WERI-Rb-1 (cell line): ENCODE measurements at regions not wholly inside any gene's neighbourhood (a gene's known extent, or its start where the extent isn't known, plus 50 kb on each side); places are given as distances from the start of the nearest gene placed in this dataset.
"Not testable (repeated sequence)": the region's sequence is repeated elsewhere in the genome, so short reads cannot be mapped to it uniquely, and the experiment has no call there.

ENCODE experiments used
- DNase-seq: peaks from one replicate; pipeline ENCODE4 v3.0.0-alpha.2; 2020
- H3K27ac ChIP-seq: fragments of 250-450 bp; sonication (Bioruptor Pico); 2 replicates; pipeline ENCODE4 v1.5.1; 2020; ENCODE audit warnings: mild to moderate bottlenecking, moderate library complexity
- H3K27me3 ChIP-seq: fragments of 250-450 bp; sonication (Bioruptor Pico); 2 replicates; pipeline ENCODE4 v1.5.1; 2021; ENCODE audit warnings: mild to moderate bottlenecking, low read depth, moderate library complexity; ENCODE audit not compliant: insufficient read depth, severe bottlenecking
- H3K36me3 ChIP-seq: fragments of 250-450 bp; sonication (Bioruptor Pico); 2 replicates; pipeline ENCODE4 v1.5.1; 2020; ENCODE audit warnings: mild to moderate bottlenecking, moderate library complexity
- H3K4me3 ChIP-seq: 2 replicates; pipeline ENCODE4 v1.5.1; 2011; ENCODE audit warnings: low read depth, mild to moderate bottlenecking, control low read depth, low read length
- H3K9me3 ChIP-seq: fragments of 250-450 bp; sonication (Bioruptor Pico); 2 replicates; pipeline ENCODE4 v1.5.1; 2021; ENCODE audit warnings: mild to moderate bottlenecking, moderate library complexity; ENCODE audit not compliant: severe bottlenecking

DNA sequence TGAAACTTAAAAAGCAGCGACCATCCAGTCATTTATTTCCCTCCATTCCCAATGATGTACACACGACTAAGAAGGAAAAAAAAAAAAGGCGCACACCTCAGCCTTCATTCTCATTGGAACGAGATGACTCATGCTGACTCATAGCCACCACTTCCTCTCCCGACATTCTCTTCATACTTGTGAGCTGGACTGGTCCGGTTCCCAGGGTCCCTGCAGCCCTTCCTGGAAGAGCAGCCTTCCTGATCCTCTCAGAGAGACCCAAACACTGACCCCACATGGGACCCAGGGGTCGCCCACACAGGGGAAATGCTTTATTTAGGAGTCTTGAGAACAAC lies 374.2 kb downstream of the BCL2L11 start:
- H3K4me3 ChIP-seq, H3K27ac ChIP-seq, H3K27me3 ChIP-seq, DNase-seq, H3K36me3 ChIP-seq, H3K9me3 ChIP-seq: not testable (repeated sequence)

DNA sequence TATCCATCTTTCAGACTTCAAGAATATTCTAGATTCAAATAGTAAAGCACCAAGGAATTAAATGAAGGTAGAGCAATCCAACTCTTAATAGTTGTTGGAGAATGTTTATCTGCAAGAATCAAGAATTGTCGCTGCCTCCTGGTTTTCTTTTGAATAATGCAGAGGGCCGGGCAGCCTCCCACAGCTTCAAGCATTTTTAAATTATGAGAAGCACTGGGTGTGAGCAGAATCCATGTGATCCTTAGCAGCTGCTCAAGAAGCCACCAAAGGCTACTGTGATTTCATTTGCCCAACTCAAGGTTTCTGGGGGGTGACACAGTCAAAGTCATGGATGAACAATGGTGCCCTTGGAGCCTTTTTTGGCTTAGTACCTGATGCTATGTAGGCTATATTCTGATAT lies 374.9 kb downstream of the BCL2L11 start:
- not testable (repeated sequence) for H3K4me3 ChIP-seq

GRCh38 chr2:111496176-111496575 lies 375.5 kb downstream of the BCL2L11 start:
- H3K27me3 ChIP-seq, H3K27ac ChIP-seq, H3K4me3 ChIP-seq, H3K9me3 ChIP-seq, DNase-seq, H3K36me3 ChIP-seq: not testable (repeated sequence)

More for the DNA sequence above, 374.9 kb downstream of the BCL2L11 start:
- H3K36me3 ChIP-seq, DNase-seq, H3K27ac ChIP-seq, H3K9me3 ChIP-seq, H3K27me3 ChIP-seq: not testable (repeated sequence)

GRCh38 chr2:111496860-111497259 lies 376.1 kb downstream of the BCL2L11 start:
- H3K27ac ChIP-seq, H3K27me3 ChIP-seq, DNase-seq, H3K4me3 ChIP-seq, H3K9me3 ChIP-seq, H3K36me3 ChIP-seq: not testable (repeated sequence)

GRCh38 chr2:111497270-111497669 lies 376.6 kb downstream of the BCL2L11 start:
- H3K27ac ChIP-seq, H3K9me3 ChIP-seq, H3K4me3 ChIP-seq, DNase-seq, H3K36me3 ChIP-seq, H3K27me3 ChIP-seq: not testable (repeated sequence)

- H3K9me3 ChIP-seq, H3K27me3 ChIP-seq, H3K4me3 ChIP-seq, DNase-seq, H3K27ac ChIP-seq, H3K36me3 ChIP-seq: not testable (repeated sequence)
Observed at GRCh38 chr2:111500536-111501062, 379.9 kb downstream of the BCL2L11 start.

- not testable (repeated sequence) for H3K4me3 ChIP-seq, H3K27me3 ChIP-seq, H3K9me3 ChIP-seq, DNase-seq, H3K27ac ChIP-seq, H3K36me3 ChIP-seq
Observed at GRCh38 chr2:111503844-111504570, 380.0 kb downstream of the ANAPC1 start.

DNA sequence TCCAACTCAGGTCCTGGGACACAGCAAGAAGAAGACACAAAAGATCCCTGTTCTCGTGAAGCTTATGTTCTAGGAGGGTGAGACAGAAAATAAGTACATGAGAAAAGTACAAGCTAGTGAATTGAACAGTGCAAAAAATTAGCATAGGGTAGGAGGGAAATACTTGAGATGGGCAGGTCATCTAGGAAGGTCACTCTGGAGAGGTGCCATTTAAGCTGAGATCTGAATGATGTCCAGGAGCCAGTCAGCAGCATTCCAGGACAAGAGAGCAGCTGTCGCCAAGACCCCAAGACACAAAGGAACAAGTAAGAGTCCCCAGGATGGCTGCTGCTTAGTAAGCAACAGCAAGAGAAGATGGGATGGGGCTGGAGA lies 379.4 kb downstream of the ANAPC1 start:
- H3K27ac ChIP-seq, H3K9me3 ChIP-seq, H3K27me3 ChIP-seq, H3K36me3 ChIP-seq, H3K4me3 ChIP-seq, DNase-seq: not testable (repeated sequence)

- not testable (repeated sequence) for H3K9me3 ChIP-seq, H3K36me3 ChIP-seq, H3K27me3 ChIP-seq, H3K4me3 ChIP-seq, H3K27ac ChIP-seq, DNase-seq
Observed at GRCh38 chr2:111505267-111505666, 378.7 kb downstream of the ANAPC1 start.

DNA sequence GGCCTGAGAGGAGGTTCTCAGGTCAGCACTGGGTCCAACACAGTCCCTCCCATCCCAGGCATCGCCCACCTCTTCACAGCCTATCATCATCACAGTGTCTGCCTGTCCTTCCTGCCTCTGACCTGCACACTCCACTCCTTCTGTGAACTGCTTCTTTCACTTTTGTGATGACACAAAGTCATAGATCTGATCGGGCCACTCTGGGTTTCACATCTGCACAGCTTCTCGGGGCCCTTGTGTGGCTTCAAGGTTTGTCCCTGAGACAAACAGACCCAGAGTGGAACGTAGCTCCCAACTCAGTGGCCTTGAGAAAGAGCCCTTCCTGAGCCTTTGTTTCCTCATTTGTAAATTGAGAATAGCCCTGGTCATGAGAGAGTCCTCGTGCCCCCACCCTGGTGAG lies 377.1 kb downstream of the ANAPC1 start:
- H3K9me3 ChIP-seq, H3K4me3 ChIP-seq, DNase-seq, H3K27ac ChIP-seq, H3K36me3 ChIP-seq, H3K27me3 ChIP-seq: not testable (repeated sequence)

GRCh38 chr2:111509225-111509869 lies 374.6 kb downstream of the ANAPC1 start:
- H3K4me3 ChIP-seq, H3K9me3 ChIP-seq, H3K36me3 ChIP-seq, H3K27me3 ChIP-seq, H3K27ac ChIP-seq, DNase-seq: not testable (repeated sequence)

GRCh38 chr2:111510384-111510783 lies 373.6 kb downstream of the ANAPC1 start:
- H3K27me3 ChIP-seq, H3K36me3 ChIP-seq, H3K9me3 ChIP-seq, H3K27ac ChIP-seq, H3K4me3 ChIP-seq, DNase-seq: not testable (repeated sequence)

GRCh38 chr2:111511062-111511461 lies 372.9 kb downstream of the ANAPC1 start:
- H3K27ac ChIP-seq, DNase-seq, H3K27me3 ChIP-seq: not testable (repeated sequence)

DNA sequence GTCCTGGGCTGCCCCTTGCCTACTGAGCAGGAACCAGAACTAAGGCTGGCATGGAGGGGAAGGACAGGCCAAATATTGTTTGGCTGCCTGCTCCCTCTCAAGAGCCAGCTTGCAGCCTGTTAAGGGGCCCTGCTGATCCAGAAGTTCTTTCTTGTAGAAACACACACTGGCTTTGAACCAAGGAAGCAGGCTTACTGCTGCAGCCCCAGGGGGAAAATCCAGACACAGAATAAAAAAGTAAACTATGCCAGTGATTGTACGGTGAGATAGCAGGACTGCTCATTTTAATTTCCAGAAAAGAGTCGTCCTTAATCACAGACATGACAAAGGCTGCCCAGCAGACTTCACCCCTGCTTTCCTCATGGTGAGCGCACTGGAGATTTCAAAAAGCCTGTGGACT lies 371.6 kb downstream of the ANAPC1 start:
- not testable (repeated sequence) for H3K27ac ChIP-seq, DNase-seq, H3K9me3 ChIP-seq, H3K4me3 ChIP-seq, H3K36me3 ChIP-seq, H3K27me3 ChIP-seq

More at GRCh38 chr2:111511062-111511461, 372.9 kb downstream of the ANAPC1 start:
- H3K36me3 ChIP-seq, H3K9me3 ChIP-seq, H3K4me3 ChIP-seq: not testable (repeated sequence)

DNA sequence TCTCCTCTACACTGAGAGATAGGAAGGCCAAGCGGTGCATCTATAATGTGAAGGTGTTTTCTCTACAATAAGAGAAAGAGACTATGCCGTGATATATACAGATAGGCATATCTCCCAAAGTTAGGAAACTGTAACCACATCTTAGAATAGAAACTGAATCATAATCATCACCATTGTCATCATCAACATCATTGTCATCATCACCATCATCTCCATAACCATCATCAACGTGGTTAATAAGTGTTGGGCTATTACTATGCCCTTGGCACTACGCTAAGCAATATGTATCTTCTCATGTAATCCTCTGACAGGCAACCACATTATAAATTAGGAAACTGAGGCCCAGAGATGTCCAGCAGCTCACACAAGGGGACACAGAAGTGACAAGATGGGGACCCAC lies 369.9 kb downstream of the ANAPC1 start:
- not testable (repeated sequence) for H3K4me3 ChIP-seq, H3K9me3 ChIP-seq, H3K36me3 ChIP-seq, H3K27ac ChIP-seq, H3K27me3 ChIP-seq, DNase-seq
